Brain microvascular endothelial cell (primary cell): ENCODE measurements at regions not wholly inside any gene's neighbourhood (a gene's known extent, or its start where the extent isn't known, plus 50 kb on each side); places are given as distances from the start of the nearest gene placed in this dataset.

Source experiments
- DNase-seq: peaks from one replicate; pipeline ENCODE4 v3.0.0-alpha.2; 2020
- H3K27ac ChIP-seq: fragments of 250-450 bp; sonication (Bioruptor Pico); 2 replicates; pipeline ENCODE4 v1.5.1; 2020; ENCODE audit warnings: mild to moderate bottlenecking, moderate library complexity
- H3K27me3 ChIP-seq: fragments of 250-450 bp; sonication (Bioruptor Pico); replicated peaks from 2 replicates; pipeline ENCODE4 v1.5.1; 2020; ENCODE audit warnings: mild to moderate bottlenecking
- H3K36me3 ChIP-seq: fragments of 250-450 bp; sonication (Bioruptor Pico); replicated peaks from 2 replicates; pipeline ENCODE4 v1.5.1; 2020; ENCODE audit warnings: mild to moderate bottlenecking
- H3K4me3 ChIP-seq: 2 replicates; pipeline ENCODE4 v1.5.1; 2011; ENCODE audit warnings: low read depth, mild to moderate bottlenecking, control low read depth, low read length, moderate library complexity
- in situ Hi-C: cut with HindIII; loops from 2 replicates; pipeline ENCODE4 v1.10.0; 2017; ENCODE audit warnings: low sequenced_read_pairs, low pct_ligation_motif_present
- TF ChIP-seq, protein P1 (sequence below): IDR thresholded peaks from 2 replicates; pipeline ENCODE4 v1.5.1; 2011; ENCODE audit warnings: low read depth, mild to moderate bottlenecking, moderate library complexity, low read length, control low read depth, inconsistent platforms; ENCODE audit errors: missing control alignments

- in situ Hi-C loops, result no loop called here
- no peak for DNase-seq
- TF ChIP-seq, protein P1, sequence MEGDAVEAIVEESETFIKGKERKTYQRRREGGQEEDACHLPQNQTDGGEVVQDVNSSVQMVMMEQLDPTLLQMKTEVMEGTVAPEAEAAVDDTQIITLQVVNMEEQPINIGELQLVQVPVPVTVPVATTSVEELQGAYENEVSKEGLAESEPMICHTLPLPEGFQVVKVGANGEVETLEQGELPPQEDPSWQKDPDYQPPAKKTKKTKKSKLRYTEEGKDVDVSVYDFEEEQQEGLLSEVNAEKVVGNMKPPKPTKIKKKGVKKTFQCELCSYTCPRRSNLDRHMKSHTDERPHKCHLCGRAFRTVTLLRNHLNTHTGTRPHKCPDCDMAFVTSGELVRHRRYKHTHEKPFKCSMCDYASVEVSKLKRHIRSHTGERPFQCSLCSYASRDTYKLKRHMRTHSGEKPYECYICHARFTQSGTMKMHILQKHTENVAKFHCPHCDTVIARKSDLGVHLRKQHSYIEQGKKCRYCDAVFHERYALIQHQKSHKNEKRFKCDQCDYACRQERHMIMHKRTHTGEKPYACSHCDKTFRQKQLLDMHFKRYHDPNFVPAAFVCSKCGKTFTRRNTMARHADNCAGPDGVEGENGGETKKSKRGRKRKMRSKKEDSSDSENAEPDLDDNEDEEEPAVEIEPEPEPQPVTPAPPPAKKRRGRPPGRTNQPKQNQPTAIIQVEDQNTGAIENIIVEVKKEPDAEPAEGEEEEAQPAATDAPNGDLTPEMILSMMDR, result no peak
- no peaks in the 10 kb centered on the region for H3K36me3 ChIP-seq
- no peak overlapping the region for H3K27ac ChIP-seq
- no peaks in the 10 kb centered on the region for H3K27me3 ChIP-seq
- no peak overlapping the region for H3K4me3 ChIP-seq
These were observed 657.3 kb downstream of the VGLL3 start for GRCh38 chr3:86333636-86334035.

DNA sequence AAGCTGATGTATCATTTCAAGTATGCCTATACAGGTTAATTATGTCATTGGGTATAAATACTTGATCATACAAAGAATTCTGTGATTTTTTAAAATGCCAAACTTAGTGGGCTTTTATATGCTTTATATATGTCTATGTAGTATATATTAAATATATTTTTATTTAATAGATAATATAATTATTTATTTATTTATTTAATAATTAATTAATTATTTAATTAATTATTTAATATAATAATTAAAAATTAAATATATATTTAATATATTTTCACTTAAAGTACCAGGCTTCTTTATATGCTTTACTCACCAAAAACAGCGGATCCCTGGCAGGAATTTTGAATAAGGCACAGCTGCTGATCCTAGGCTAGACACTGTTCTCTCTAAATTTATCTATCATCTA lies 687.0 kb downstream of the VGLL3 start:
- no peaks in the 10 kb centered on the region for H3K27me3 ChIP-seq
- no peaks in the 10 kb centered on the region for H3K36me3 ChIP-seq
- no peak overlapping the region for H3K27ac ChIP-seq
- H3K4me3 ChIP-seq, result no peak overlapping the region
- TF ChIP-seq, protein P1, result no peak
- no peak for DNase-seq
- in situ Hi-C loops, result no loop called here

GRCh38 chr3:86282106-86282787 lies 708.7 kb downstream of the VGLL3 start:
- TF ChIP-seq, protein P1, result no peak
- H3K27ac ChIP-seq, result no peak overlapping the region
- no peaks in the 10 kb centered on the region for H3K36me3 ChIP-seq
- H3K27me3 ChIP-seq, result no peaks in the 10 kb centered on the region
- no peak for DNase-seq
- in situ Hi-C loops, result no loop called here
- no peak overlapping the region for H3K4me3 ChIP-seq

DNA sequence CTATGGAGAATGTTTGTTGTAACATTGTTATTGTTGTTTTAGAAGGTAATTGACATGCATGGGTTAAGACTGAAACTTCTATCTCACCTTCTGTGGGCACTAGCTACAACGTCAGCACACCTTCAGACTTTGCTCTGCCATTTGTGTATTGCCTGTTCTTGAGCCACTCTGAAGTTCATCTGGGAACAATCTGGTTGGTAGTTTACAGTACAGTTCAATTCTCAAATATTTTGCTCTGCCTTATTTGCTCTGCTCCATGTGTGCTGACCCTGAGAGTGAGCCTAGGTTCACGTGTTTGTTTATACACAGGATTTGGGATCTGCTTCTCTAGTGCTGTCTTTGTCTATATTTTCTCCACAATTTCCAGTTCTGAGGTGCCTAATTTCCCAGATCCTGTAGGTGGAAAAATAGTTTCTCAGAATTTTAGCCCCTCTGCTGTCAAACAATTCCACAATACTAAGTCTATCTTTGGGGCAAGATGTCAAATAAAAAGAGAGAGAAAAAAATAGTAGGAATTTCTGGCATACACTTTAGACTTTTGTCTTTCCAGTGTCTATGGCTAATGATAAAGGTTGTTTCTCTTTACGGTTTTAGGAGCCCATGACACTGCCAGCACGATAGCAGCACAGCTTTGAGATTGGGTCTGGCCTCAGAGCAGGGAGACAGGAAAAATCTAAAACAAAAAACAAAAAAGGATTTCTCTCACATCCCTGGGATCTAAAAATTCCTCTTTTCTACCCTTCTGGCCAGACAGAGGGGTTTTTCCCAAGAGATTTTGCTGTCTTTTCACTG lies 721.4 kb downstream of the VGLL3 start:
- no peak overlapping the region for H3K27ac ChIP-seq
- TF ChIP-seq, protein P1, result no peak
- in situ Hi-C loops, result no loop called here

DNA sequence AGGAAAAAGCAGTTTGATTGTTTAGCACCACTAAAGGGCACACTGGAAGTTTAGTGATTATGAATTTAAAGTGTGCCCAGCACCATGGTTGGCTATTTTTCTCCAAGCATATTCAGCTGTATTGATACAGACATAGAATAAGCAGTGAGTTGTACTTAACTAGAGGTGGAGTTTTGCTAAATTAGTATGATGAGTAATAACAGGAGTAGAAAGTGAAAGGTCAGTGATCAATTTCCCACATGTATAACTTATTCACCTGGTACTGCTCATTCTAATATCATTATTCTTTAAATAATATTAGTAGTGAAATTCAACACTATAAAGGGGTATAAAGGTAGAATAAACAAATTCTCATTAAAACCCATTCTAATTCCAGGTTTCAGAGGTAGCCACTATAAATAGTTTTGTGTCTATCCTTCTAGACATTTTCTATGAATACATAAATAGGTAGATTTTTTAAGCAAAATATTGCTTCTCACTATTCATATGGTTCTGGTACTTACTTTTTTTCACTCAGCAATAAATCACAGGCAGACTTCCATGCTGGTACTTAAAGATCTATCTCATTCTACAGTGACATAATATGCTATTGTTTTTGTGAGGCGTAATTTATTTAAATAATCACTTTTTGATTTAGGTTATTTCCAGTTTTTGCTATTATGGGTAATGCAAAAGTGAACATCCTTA lies 732.9 kb downstream of the VGLL3 start:
- DNase-seq, result no peak
- in situ Hi-C loops, result no loop called here
- H3K36me3 ChIP-seq, result no peaks in the 10 kb centered on the region
- TF ChIP-seq, protein P1, result no peak
- no peaks in the 10 kb centered on the region for H3K27me3 ChIP-seq
- no peak overlapping the region for H3K4me3 ChIP-seq
- H3K27ac ChIP-seq, result no peak overlapping the region

More for the DNA sequence above, 721.4 kb downstream of the VGLL3 start:
- Histone ChIP-seq H3K27me3 (no peaks in the 10 kb centered on the region), H3K4me3 (no peak overlapping the region), H3K36me3 (no peaks in the 10 kb centered on the region)
- DNase-seq, result no peak
